Progenitor cell of endocrine pancreas (in vitro differentiated cells): ENCODE measurements at regions not wholly inside any gene's neighbourhood (a gene's known extent, or its start where the extent isn't known, plus 50 kb on each side); places are given as distances from the start of the nearest gene placed in this dataset.
A peak's percentile ranks its signal among the peaks of the same experiment; 100 is the strongest.
"Not testable (repeated sequence)": the region's sequence is repeated elsewhere in the genome, so short reads cannot be mapped to it uniquely, and the experiment has no call there.

Experiments used
- DNase-seq: peaks from one replicate; pipeline ENCODE4 v3.0.0; 2021; ENCODE audit warnings: low spot score; ENCODE audit not compliant: unreplicated experiment
- H3K27ac Mint-ChIP-seq: 2 replicates; pipeline ENCODE4 v1.8.0; 2021; ENCODE audit warnings: mild to moderate bottlenecking, moderate library complexity, mixed read lengths
- H3K27me3 Mint-ChIP-seq: 2 replicates; pipeline ENCODE4 v1.8.0; 2021; ENCODE audit warnings: mixed read lengths
- H3K36me3 Mint-ChIP-seq: 2 replicates; pipeline ENCODE4 v1.8.0; 2022; ENCODE audit warnings: mixed read lengths; ENCODE audit not compliant: insufficient read depth
- H3K4me1 Mint-ChIP-seq: 2 replicates; pipeline ENCODE4 v1.8.0; 2021; ENCODE audit warnings: low read depth, mixed read lengths
- H3K4me3 Mint-ChIP-seq: 2 replicates; pipeline ENCODE4 v1.8.0; 2021; ENCODE audit warnings: low read depth, mild to moderate bottlenecking, moderate library complexity, mixed read lengths
- H3K9me3 Mint-ChIP-seq: 2 replicates; pipeline ENCODE4 v1.8.0; 2021; ENCODE audit warnings: low read depth, mixed read lengths
- CTCF ChIP-seq: fragments of 200-600 bp; sonication (generic); IDR thresholded peaks from one replicate; pipeline ENCODE4 v1.5.0; 2021; ENCODE audit warnings: antibody characterized with exemption, mild to moderate bottlenecking; ENCODE audit not compliant: unreplicated experiment

- no peak overlapping the region for H3K27ac Mint-ChIP-seq
Observed at GRCh38 chr4:96390404-96390803, 550.5 kb downstream of the PDHA2 start.

GRCh38 chr4:96395747-96396146, 555.9 kb downstream of the PDHA2 start:
- TF ChIP-seq CTCF = peak; percentile 31
- H3K4me3 Mint-ChIP-seq = no peak overlapping the region
- H3K4me1 Mint-ChIP-seq = no peaks in the 10 kb centered on the region
- DNase-seq = no peak
- no peaks in the 10 kb centered on the region for H3K27me3 Mint-ChIP-seq
- H3K36me3 Mint-ChIP-seq = no peaks in the 10 kb centered on the region
- peak overlapping the region; percentile 17 for H3K27ac Mint-ChIP-seq
- H3K9me3 Mint-ChIP-seq = peaks cover 12% of the 10 kb centered on the region

More at GRCh38 chr4:96390404-96390803, 550.5 kb downstream of the PDHA2 start:
- Mint-ChIP-seq H3K27me3 (no peaks in the 10 kb centered on the region), H3K36me3 (no peaks in the 10 kb centered on the region), H3K4me1 (no peaks in the 10 kb centered on the region), H3K4me3 (no peak overlapping the region), H3K9me3 (peaks cover under 1% of the 10 kb centered on the region)
- no peak for TF ChIP-seq CTCF
- DNase-seq = no peak

- peaks cover 2% of the 10 kb centered on the region for H3K9me3 Mint-ChIP-seq
- H3K36me3 Mint-ChIP-seq = no peaks in the 10 kb centered on the region
- H3K4me1 Mint-ChIP-seq = peaks cover 5% of the 10 kb centered on the region
- TF ChIP-seq CTCF = no peak
- DNase-seq = no peak
- H3K27ac Mint-ChIP-seq = no peak overlapping the region
- H3K27me3 Mint-ChIP-seq = no peaks in the 10 kb centered on the region
- no peak overlapping the region for H3K4me3 Mint-ChIP-seq
Observed at GRCh38 chr4:96406742-96407141, 566.8 kb downstream of the PDHA2 start.

- no peak overlapping the region for H3K4me3 Mint-ChIP-seq
- H3K27ac Mint-ChIP-seq = no peak overlapping the region
- H3K27me3 Mint-ChIP-seq = no peaks in the 10 kb centered on the region
- H3K4me1 Mint-ChIP-seq = peaks cover 5% of the 10 kb centered on the region
- no peak for TF ChIP-seq CTCF
- no peak for DNase-seq
- H3K36me3 Mint-ChIP-seq = no peaks in the 10 kb centered on the region
- peaks cover 2% of the 10 kb centered on the region for H3K9me3 Mint-ChIP-seq
Observed at GRCh38 chr4:96407225-96407624, 567.3 kb downstream of the PDHA2 start.

GRCh38 chr4:96407738-96408463, 568.0 kb downstream of the PDHA2 start:
- Mint-ChIP-seq H3K27me3 (no peaks in the 10 kb centered on the region), H3K9me3 (peaks cover 2% of the 10 kb centered on the region), H3K36me3 (no peaks in the 10 kb centered on the region), H3K4me3 (no peak overlapping the region), H3K4me1 (peaks cover 5% of the 10 kb centered on the region), H3K27ac (no peak overlapping the region)
- no peak for TF ChIP-seq CTCF
- DNase-seq = no peak

GRCh38 chr4:96414853-96415252, 575.0 kb downstream of the PDHA2 start:
- H3K27me3 Mint-ChIP-seq, H3K27ac Mint-ChIP-seq, H3K36me3 Mint-ChIP-seq, DNase-seq, H3K4me1 Mint-ChIP-seq, H3K4me3 Mint-ChIP-seq, H3K9me3 Mint-ChIP-seq: not testable (repeated sequence)
